Naive thymus-derived CD4-positive, alpha-beta T cell (primary cell): ENCODE measurements at regions not wholly inside any gene's neighbourhood (a gene's known extent, or its start where the extent isn't known, plus 50 kb on each side); places are given as distances from the start of the nearest gene placed in this dataset.
A peak's percentile ranks its signal among the peaks of the same experiment; 100 is the strongest.

Experiments used
- ATAC-seq: fragments of 150-1000 bp; cut with Tn5 transposase; 2 replicates; pipeline ENCODE4 v1.10.0; 2021; ENCODE audit warnings: mild to moderate bottlenecking, moderate library complexity
- CTCF ChIA-PET: fragments of 350-600 bp; sonication (Branson Sonifier 250); formaldehyde crosslinking; loops from one replicate; lab custom pipeline; 2021; ENCODE audit warnings: antibody characterized with exemption; lab: Charles Lee
- POLR2A ChIA-PET: fragments of 350-600 bp; sonication (Branson Sonifier 250); formaldehyde crosslinking; loops from one replicate; lab custom pipeline; 2021; ENCODE audit warnings: antibody characterized with exemption, inconsistent platforms; lab: Charles Lee
- DNase-seq, 9 donors: peaks; one replicate each; pipeline versions ENCODE4 v3.0.0 to v3.0.0-alpha.2; 2020 to 2022; ENCODE audit warnings: mixed read lengths in 1 of 9
- H3K27ac ChIP-seq: one replicate; pipeline ENCODE4 v1.7.0; 2013; ENCODE audit warnings: mild to moderate bottlenecking, low read depth, low read length, moderate library complexity
- H3K27me3 ChIP-seq, 2 donors: one replicate each; pipeline ENCODE4 v1.7.0; 2013; ENCODE audit warnings: low read length in 2 of 2, mild to moderate bottlenecking in 2 of 2, moderate library complexity in 2 of 2; ENCODE audit not compliant: control insufficient read depth in 2 of 2, insufficient read depth in 2 of 2
- H3K36me3 ChIP-seq, 3 experiments: 1 replicate in 2 of 3; 2 replicates in 1 of 3; pipeline ENCODE4 v1.7.0; 2013; ENCODE audit warnings: low read length in 3 of 3, mild to moderate bottlenecking in 3 of 3, moderate library complexity in 1 of 3; ENCODE audit not compliant: insufficient read depth in 3 of 3, control insufficient read depth in 2 of 3
- H3K4me1 ChIP-seq, 2 donors: one replicate each; pipeline ENCODE4 v1.7.0; 2013; ENCODE audit warnings: low read length in 2 of 2, mild to moderate bottlenecking in 2 of 2, moderate library complexity in 1 of 2; ENCODE audit not compliant: control insufficient read depth in 2 of 2, insufficient read depth in 2 of 2
- H3K4me3 ChIP-seq: 2 replicates; pipeline ENCODE4 v1.7.0; 2013; ENCODE audit warnings: mild to moderate bottlenecking, low read length
- H3K9me3 ChIP-seq, 3 experiments: 1 replicate in 2 of 3; 2 replicates in 1 of 3; pipeline ENCODE4 v1.7.0; 2013; ENCODE audit warnings: low read length in 3 of 3; ENCODE audit not compliant: control insufficient read depth in 2 of 3
- H3K27ac Mint-ChIP-seq, 9 donors: one replicate each; pipeline ENCODE4 v1.8.0; 2020 to 2022; ENCODE audit warnings: mixed read lengths in 9 of 9, mild to moderate bottlenecking in 8 of 9, moderate library complexity in 5 of 9, inconsistent platforms in 2 of 9
- H3K27me3 Mint-ChIP-seq, 5 donors: one replicate each; pipeline ENCODE4 v1.8.0; 2021 to 2022; ENCODE audit warnings: mixed read lengths in 5 of 5, mild to moderate bottlenecking in 1 of 5
- H3K36me3 Mint-ChIP-seq, 5 donors: one replicate each; pipeline ENCODE4 v1.8.0; 2020 to 2022; ENCODE audit warnings: mixed read lengths in 5 of 5, mild to moderate bottlenecking in 3 of 5, inconsistent platforms in 1 of 5
- H3K4me1 Mint-ChIP-seq, 7 donors: one replicate each; pipeline ENCODE4 v1.8.0; 2020 to 2022; ENCODE audit warnings: mixed read lengths in 7 of 7, mild to moderate bottlenecking in 3 of 7, inconsistent platforms in 1 of 7
- H3K4me3 Mint-ChIP-seq, 10 donors: one replicate each; pipeline ENCODE4 v1.8.0; 2020 to 2022; ENCODE audit warnings: mild to moderate bottlenecking in 10 of 10, mixed read lengths in 10 of 10, moderate library complexity in 6 of 10, inconsistent platforms in 2 of 10
- H3K9me3 Mint-ChIP-seq, 11 donors: one replicate each; pipeline ENCODE4 v1.8.0; 2020 to 2022; ENCODE audit warnings: mixed read lengths in 11 of 11, mild to moderate bottlenecking in 4 of 11, inconsistent platforms in 1 of 11, moderate library complexity in 1 of 11
- intact Hi-C, 2 donors: fragments of 100-400 bp; cut with micrococcal nuclease; formaldehyde crosslinking; loops; one replicate each; pipeline ENCODE4 v1.15.1; 2023

GRCh38 chr15:87755226-87755625 lies 501.3 kb downstream of the NTRK3 start:
- POLR2A ChIA-PET, result interaction anchor here (0.6 kb wide), 1 partner anchor 211 kb away, joined by 3 read pairs; no protein-coding TSS in a partner anchor
- CTCF ChIA-PET, result interaction anchor here (0.7 kb wide), 1 partner anchor 190 kb away, joined by 3 read pairs; no protein-coding TSS in a partner anchor
- H3K9me3 ChIP-seq, result no peaks in the 10 kb centered on the region
- H3K27ac ChIP-seq, result no peak overlapping the region
- ATAC-seq, result no peak
- Mint-ChIP-seq H3K9me3 (peaks cover 0 to 4% (median 0%) of the 10 kb centered on the region in 11 donors), H3K4me1 (peaks cover 0 to 20% (median 6%) of the 10 kb centered on the region in 7 donors), H3K27ac (peak overlapping the region in 1 of 9 donors; percentile 43), H3K27me3 (no peaks in the 10 kb centered on the region), H3K4me3 (no peak overlapping the region), H3K36me3 (no peaks in the 10 kb centered on the region)
- no peaks in the 10 kb centered on the region for H3K36me3 ChIP-seq
- no peak overlapping the region for H3K4me3 ChIP-seq
- intact Hi-C loops, result no loop called here
- H3K27me3 ChIP-seq, result no peaks in the 10 kb centered on the region
- DNase-seq, result no peak
- no peaks in the 10 kb centered on the region for H3K4me1 ChIP-seq

GRCh38 chr15:87753539-87753938 lies 503.0 kb downstream of the NTRK3 start:
- POLR2A ChIA-PET, result no interaction called here
- peaks cover 0 to 14% (median 6%) of the 10 kb centered on the region in 7 donors for H3K4me1 Mint-ChIP-seq

GRCh38 chr15:87752250-87752951 lies 504.1 kb downstream of the NTRK3 start:
- Mint-ChIP-seq H3K4me1 (peaks cover 0 to 14% (median 3%) of the 10 kb centered on the region in 7 donors), H3K27ac (no peak overlapping the region), H3K4me3 (no peak overlapping the region), H3K36me3 (no peaks in the 10 kb centered on the region), H3K27me3 (peaks cover 0 to 10% (median 0%) of the 10 kb centered on the region in 5 donors), H3K9me3 (peaks cover 0 to 4% (median 0%) of the 10 kb centered on the region in 11 donors)
- Histone ChIP-seq H3K36me3 (no peaks in the 10 kb centered on the region), H3K27ac (no peak overlapping the region), H3K9me3 (no peaks in the 10 kb centered on the region), H3K4me1 (no peaks in the 10 kb centered on the region), H3K27me3 (no peaks in the 10 kb centered on the region), H3K4me3 (no peak overlapping the region)
- DNase-seq, result no peak
- ChIA-PET CTCF (no interaction called here), POLR2A (no interaction called here)
- ATAC-seq, result no peak
- intact Hi-C loops, result no loop called here

More at GRCh38 chr15:87753539-87753938, 503.0 kb downstream of the NTRK3 start:
- Mint-ChIP-seq H3K27ac (peak overlapping the region in 1 of 9 donors; percentile 2), H3K9me3 (peaks cover 0 to 4% (median 0%) of the 10 kb centered on the region in 11 donors), H3K36me3 (no peaks in the 10 kb centered on the region), H3K27me3 (peaks cover 0 to 2% (median 0%) of the 10 kb centered on the region in 5 donors), H3K4me3 (no peak overlapping the region)
- ATAC-seq (no peak), DNase-seq (no peak)
- H3K27me3 ChIP-seq, result no peaks in the 10 kb centered on the region
- H3K27ac ChIP-seq, result no peak overlapping the region
- CTCF ChIA-PET, result no interaction called here
- no peaks in the 10 kb centered on the region for H3K36me3 ChIP-seq
- H3K9me3 ChIP-seq, result no peaks in the 10 kb centered on the region
- intact Hi-C loops, result no loop called here
- no peak overlapping the region for H3K4me3 ChIP-seq
- no peaks in the 10 kb centered on the region for H3K4me1 ChIP-seq

GRCh38 chr15:87748483-87748882 lies 508.1 kb downstream of the NTRK3 start:
- Histone ChIP-seq H3K36me3 (no peaks in the 10 kb centered on the region), H3K27me3 (no peaks in the 10 kb centered on the region), H3K4me3 (no peak overlapping the region), H3K9me3 (no peaks in the 10 kb centered on the region), H3K27ac (no peak overlapping the region), H3K4me1 (no peaks in the 10 kb centered on the region)
- Mint-ChIP-seq H3K4me3 (no peak overlapping the region), H3K36me3 (no peaks in the 10 kb centered on the region), H3K4me1 (peaks cover 0 to 14% (median 3%) of the 10 kb centered on the region in 7 donors), H3K27ac (no peak overlapping the region), H3K27me3 (peaks cover 0 to 12% (median 0%) of the 10 kb centered on the region in 5 donors), H3K9me3 (peaks cover 0 to 2% (median 0%) of the 10 kb centered on the region in 11 donors)
- POLR2A ChIA-PET, result no interaction called here
- no peak for DNase-seq
- CTCF ChIA-PET, result no interaction called here
- intact Hi-C loops, result no loop called here
- ATAC-seq, result no peak

GRCh38 chr15:87747087-87747486 lies 509.5 kb downstream of the NTRK3 start:
- H3K9me3 Mint-ChIP-seq, result peaks cover 0 to 2% (median 0%) of the 10 kb centered on the region in 11 donors
- no peak overlapping the region for H3K27ac Mint-ChIP-seq
- ChIA-PET POLR2A (no interaction called here), CTCF (no interaction called here)
- peaks cover 0 to under 1% (median 0%) of the 10 kb centered on the region in 7 donors for H3K4me1 Mint-ChIP-seq
- Histone ChIP-seq H3K36me3 (no peaks in the 10 kb centered on the region), H3K27me3 (no peaks in the 10 kb centered on the region), H3K4me1 (no peaks in the 10 kb centered on the region), H3K27ac (no peak overlapping the region), H3K9me3 (no peaks in the 10 kb centered on the region), H3K4me3 (no peak overlapping the region)
- no peak overlapping the region for H3K4me3 Mint-ChIP-seq
- ATAC-seq, result no peak
- DNase-seq, result no peak
- peaks cover 0 to 12% (median 0%) of the 10 kb centered on the region in 5 donors for H3K27me3 Mint-ChIP-seq
- H3K36me3 Mint-ChIP-seq, result no peaks in the 10 kb centered on the region
- intact Hi-C loops, result no loop called here

GRCh38 chr15:87746333-87746732 lies 510.2 kb downstream of the NTRK3 start:
- CTCF ChIA-PET, result interaction anchor here (0.6 kb wide), 1 partner anchor 46 kb away, joined by 4 read pairs; no protein-coding TSS in a partner anchor
- H3K4me3 Mint-ChIP-seq, result no peak overlapping the region
- POLR2A ChIA-PET, result no interaction called here

More at GRCh38 chr15:87746333-87746732, 510.2 kb downstream of the NTRK3 start:
- H3K4me3 ChIP-seq, result no peak overlapping the region
- Mint-ChIP-seq H3K27me3 (peaks cover 0 to 12% (median 0%) of the 10 kb centered on the region in 5 donors), H3K36me3 (no peaks in the 10 kb centered on the region), H3K27ac (no peak overlapping the region), H3K9me3 (peaks cover 0 to 2% (median 0%) of the 10 kb centered on the region in 11 donors), H3K4me1 (no peaks in the 10 kb centered on the region)
- no peaks in the 10 kb centered on the region for H3K4me1 ChIP-seq
- no peaks in the 10 kb centered on the region for H3K36me3 ChIP-seq
- H3K27me3 ChIP-seq, result no peaks in the 10 kb centered on the region
- intact Hi-C loops, result no loop called here
- no peaks in the 10 kb centered on the region for H3K9me3 ChIP-seq
- DNase-seq (no peak), ATAC-seq (no peak)
- no peak overlapping the region for H3K27ac ChIP-seq
